SK-N-SH treated with all-trans-retinoic acid at 6 μM for 48 hours (cell line): ENCODE measurements at regions not wholly inside any gene's neighbourhood (a gene's known extent, or its start where the extent isn't known, plus 50 kb on each side); places are given as distances from the start of the nearest gene placed in this dataset.

Experiments used
- ATAC-seq: fragments of 200-7000 bp; cut with Tn5 transposase; 3 replicates; pipeline ENCODE4 v1.9.1; 2020; ENCODE audit warnings: mild to moderate bottlenecking, moderate library complexity
- ARNTL ChIP-seq: fragments of 450-650 bp; formaldehyde crosslinking; IDR thresholded peaks from 2 replicates; pipeline ENCODE4 v1.5.0; 2020; ENCODE audit warnings: low read depth, mild to moderate bottlenecking, moderate library complexity, borderline replicate concordance
- BACH2 ChIP-seq: fragments of 250-450 bp; sonication (Bioruptor Pico); IDR thresholded peaks from 2 replicates; pipeline ENCODE4 v1.9.0; 2021; ENCODE audit warnings: mild to moderate bottlenecking, borderline replicate concordance
- CSDC2 ChIP-seq: fragments of 250-450 bp; sonication (Bioruptor Pico); IDR thresholded peaks from 2 replicates; pipeline ENCODE4 v1.5.0; 2020; ENCODE audit warnings: mild to moderate bottlenecking, moderate library complexity
- ESRRG ChIP-seq: fragments of 250-450 bp; sonication (Bioruptor Pico); IDR thresholded peaks from 2 replicates; pipeline ENCODE4 v1.6.1; 2021; ENCODE audit warnings: mild to moderate bottlenecking
- GLIS3 ChIP-seq: fragments of 250-450 bp; sonication (Bioruptor Pico); IDR thresholded peaks from 2 replicates; pipeline ENCODE4 v1.5.0; 2020; ENCODE audit warnings: mild to moderate bottlenecking, moderate library complexity
- ISL1 ChIP-seq: fragments of 250-450 bp; sonication (Bioruptor Pico); IDR thresholded peaks from 2 replicates; pipeline ENCODE4 v2.1.2; 2022; ENCODE audit warnings: mild to moderate bottlenecking, moderate library complexity
- OSR1 ChIP-seq: fragments of 250-450 bp; sonication (Bioruptor Pico); IDR thresholded peaks from 2 replicates; pipeline ENCODE4 v1.8.0; 2022; ENCODE audit warnings: moderate library complexity, mild to moderate bottlenecking, inconsistent platforms
- PPARA ChIP-seq: fragments of 250-450 bp; sonication (Bioruptor Pico); IDR thresholded peaks from 2 replicates; pipeline ENCODE4 v1.5.0; 2020; ENCODE audit warnings: mild to moderate bottlenecking, borderline replicate concordance
- RARB ChIP-seq: fragments of 250-450 bp; sonication (Bioruptor Pico); IDR thresholded peaks from 2 replicates; pipeline ENCODE4 v1.8.0; 2021; ENCODE audit warnings: mild to moderate bottlenecking, moderate library complexity
- TCF4 ChIP-seq: fragments of 250-450 bp; sonication (Bioruptor Pico); IDR thresholded peaks from 2 replicates; pipeline ENCODE4 v1.8.0; 2021; ENCODE audit warnings: mild to moderate bottlenecking, moderate library complexity, borderline replicate concordance
- TOX ChIP-seq: fragments of 250-450 bp; sonication (Bioruptor Pico); IDR thresholded peaks from 2 replicates; pipeline ENCODE4 v1.8.0; 2021; ENCODE audit warnings: mild to moderate bottlenecking, moderate library complexity, borderline replicate concordance
- ZC3H10 ChIP-seq: fragments of 250-450 bp; sonication (Bioruptor Pico); IDR thresholded peaks from 2 replicates; pipeline ENCODE4 v1.5.1; 2021; ENCODE audit warnings: mild to moderate bottlenecking, moderate library complexity
- ZFP3 ChIP-seq: fragments of 250-450 bp; sonication (Bioruptor Pico); IDR thresholded peaks from 2 replicates; pipeline ENCODE4 v1.5.0; 2020; ENCODE audit warnings: mild to moderate bottlenecking, moderate library complexity
- ZFP30 ChIP-seq: fragments of 450-650 bp; formaldehyde crosslinking; IDR thresholded peaks from 2 replicates; pipeline ENCODE4 v1.5.0; 2022; ENCODE audit warnings: mild to moderate bottlenecking, moderate library complexity
- ZNF565 ChIP-seq: fragments of 450-650 bp; formaldehyde crosslinking; conservative IDR thresholded peaks from 2 replicates; pipeline ENCODE4 v1.5.0; 2020; ENCODE audit warnings: low read depth, mild to moderate bottlenecking, moderate library complexity
- ZNF70 ChIP-seq: fragments of 450-650 bp; formaldehyde crosslinking; IDR thresholded peaks from 2 replicates; pipeline ENCODE4 v1.5.0; 2020; ENCODE audit warnings: mild to moderate bottlenecking, moderate library complexity
- ZNF8 ChIP-seq: fragments of 450-650 bp; formaldehyde crosslinking; IDR thresholded peaks from 2 replicates; pipeline ENCODE4 v1.5.0; 2020; ENCODE audit warnings: mild to moderate bottlenecking, moderate library complexity
- TF ChIP-seq, protein P1 (sequence below): fragments of 250-450 bp; sonication (Bioruptor Pico); IDR thresholded peaks from 2 replicates; pipeline ENCODE4 v1.5.1; 2020; ENCODE audit warnings: low read depth, mild to moderate bottlenecking, moderate library complexity
- TF ChIP-seq, protein P2 (sequence below): fragments of 250-450 bp; sonication (Bioruptor Pico); IDR thresholded peaks from 2 replicates; pipeline ENCODE4 v1.8.0; 2021; ENCODE audit warnings: low read depth, mild to moderate bottlenecking, moderate library complexity, borderline replicate concordance
- TF ChIP-seq, protein P3 (sequence below): fragments of 250-450 bp; sonication (Bioruptor Pico); IDR thresholded peaks from 2 replicates; pipeline ENCODE4 v1.5.0; 2020; ENCODE audit warnings: mild to moderate bottlenecking, moderate library complexity
- TF ChIP-seq, protein P4 (sequence below): fragments of 250-450 bp; sonication (Bioruptor Pico); IDR thresholded peaks from 2 replicates; pipeline ENCODE4 v1.5.1; 2021; ENCODE audit warnings: mild to moderate bottlenecking, moderate library complexity
- TF ChIP-seq, protein P5 (sequence below): fragments of 250-450 bp; sonication (Bioruptor Pico); IDR thresholded peaks from 2 replicates; pipeline ENCODE4 v1.8.0; 2020; ENCODE audit warnings: mild to moderate bottlenecking, moderate library complexity, borderline replicate concordance

DNA sequence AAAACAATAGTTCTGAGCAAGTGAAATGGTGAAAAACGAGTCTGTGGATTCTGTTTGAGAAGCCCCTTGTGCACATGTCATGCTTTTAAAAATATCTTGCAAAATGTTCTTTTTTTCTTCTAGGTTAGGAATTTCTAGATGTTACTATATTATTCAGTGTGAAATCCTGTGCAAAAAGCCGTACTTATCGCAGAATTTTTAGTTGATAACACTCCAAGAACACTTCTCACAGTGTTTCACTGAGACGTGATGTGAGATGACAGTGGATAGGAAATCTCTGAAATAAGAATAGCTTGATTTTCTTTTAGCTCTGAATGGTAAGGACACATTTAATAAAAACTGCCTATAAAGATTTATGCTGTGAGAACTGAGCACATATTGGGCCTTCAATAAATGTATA lies 234.5 kb downstream of the SNAPC1 start:
- TF ChIP-seq BACH2 (no peak), CSDC2 (no peak), OSR1 (CRISPR knock-in tag) (no peak), ZFP30 (no peak), ESRRG (CRISPR knock-in tag) (no peak), ZC3H10 (CRISPR knock-in tag) (no peak), GLIS3 (CRISPR knock-in tag) (no peak), ARNTL (CRISPR knock-in tag) (no peak), ISL1 (no peak), RARB (CRISPR knock-in tag) (no peak), ZNF565 (CRISPR knock-in tag) (no peak), TOX (CRISPR knock-in tag) (no peak), PPARA (CRISPR knock-in tag) (no peak), ZNF70 (CRISPR knock-in tag) (no peak), ZFP3 (CRISPR knock-in tag) (no peak)
- TF ChIP-seq, protein P1, sequence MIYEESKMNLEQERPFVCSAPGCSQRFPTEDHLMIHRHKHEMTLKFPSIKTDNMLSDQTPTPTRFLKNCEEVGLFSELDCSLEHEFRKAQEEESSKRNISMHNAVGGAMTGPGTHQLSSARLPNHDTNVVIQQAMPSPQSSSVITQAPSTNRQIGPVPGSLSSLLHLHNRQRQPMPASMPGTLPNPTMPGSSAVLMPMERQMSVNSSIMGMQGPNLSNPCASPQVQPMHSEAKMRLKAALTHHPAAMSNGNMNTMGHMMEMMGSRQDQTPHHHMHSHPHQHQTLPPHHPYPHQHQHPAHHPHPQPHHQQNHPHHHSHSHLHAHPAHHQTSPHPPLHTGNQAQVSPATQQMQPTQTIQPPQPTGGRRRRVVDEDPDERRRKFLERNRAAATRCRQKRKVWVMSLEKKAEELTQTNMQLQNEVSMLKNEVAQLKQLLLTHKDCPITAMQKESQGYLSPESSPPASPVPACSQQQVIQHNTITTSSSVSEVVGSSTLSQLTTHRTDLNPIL (CRISPR knock-in tag), result no peak
- TF ChIP-seq, protein P2, sequence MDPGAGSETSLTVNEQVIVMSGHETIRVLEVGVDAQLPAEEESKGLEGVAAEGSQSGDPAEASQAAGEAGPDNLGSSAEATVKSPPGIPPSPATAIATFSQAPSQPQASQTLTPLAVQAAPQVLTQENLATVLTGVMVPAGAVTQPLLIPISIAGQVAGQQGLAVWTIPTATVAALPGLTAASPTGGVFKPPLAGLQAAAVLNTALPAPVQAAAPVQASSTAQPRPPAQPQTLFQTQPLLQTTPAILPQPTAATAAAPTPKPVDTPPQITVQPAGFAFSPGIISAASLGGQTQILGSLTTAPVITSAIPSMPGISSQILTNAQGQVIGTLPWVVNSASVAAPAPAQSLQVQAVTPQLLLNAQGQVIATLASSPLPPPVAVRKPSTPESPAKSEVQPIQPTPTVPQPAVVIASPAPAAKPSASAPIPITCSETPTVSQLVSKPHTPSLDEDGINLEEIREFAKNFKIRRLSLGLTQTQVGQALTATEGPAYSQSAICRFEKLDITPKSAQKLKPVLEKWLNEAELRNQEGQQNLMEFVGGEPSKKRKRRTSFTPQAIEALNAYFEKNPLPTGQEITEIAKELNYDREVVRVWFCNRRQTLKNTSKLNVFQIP, result no peak
- TF ChIP-seq, protein P3, sequence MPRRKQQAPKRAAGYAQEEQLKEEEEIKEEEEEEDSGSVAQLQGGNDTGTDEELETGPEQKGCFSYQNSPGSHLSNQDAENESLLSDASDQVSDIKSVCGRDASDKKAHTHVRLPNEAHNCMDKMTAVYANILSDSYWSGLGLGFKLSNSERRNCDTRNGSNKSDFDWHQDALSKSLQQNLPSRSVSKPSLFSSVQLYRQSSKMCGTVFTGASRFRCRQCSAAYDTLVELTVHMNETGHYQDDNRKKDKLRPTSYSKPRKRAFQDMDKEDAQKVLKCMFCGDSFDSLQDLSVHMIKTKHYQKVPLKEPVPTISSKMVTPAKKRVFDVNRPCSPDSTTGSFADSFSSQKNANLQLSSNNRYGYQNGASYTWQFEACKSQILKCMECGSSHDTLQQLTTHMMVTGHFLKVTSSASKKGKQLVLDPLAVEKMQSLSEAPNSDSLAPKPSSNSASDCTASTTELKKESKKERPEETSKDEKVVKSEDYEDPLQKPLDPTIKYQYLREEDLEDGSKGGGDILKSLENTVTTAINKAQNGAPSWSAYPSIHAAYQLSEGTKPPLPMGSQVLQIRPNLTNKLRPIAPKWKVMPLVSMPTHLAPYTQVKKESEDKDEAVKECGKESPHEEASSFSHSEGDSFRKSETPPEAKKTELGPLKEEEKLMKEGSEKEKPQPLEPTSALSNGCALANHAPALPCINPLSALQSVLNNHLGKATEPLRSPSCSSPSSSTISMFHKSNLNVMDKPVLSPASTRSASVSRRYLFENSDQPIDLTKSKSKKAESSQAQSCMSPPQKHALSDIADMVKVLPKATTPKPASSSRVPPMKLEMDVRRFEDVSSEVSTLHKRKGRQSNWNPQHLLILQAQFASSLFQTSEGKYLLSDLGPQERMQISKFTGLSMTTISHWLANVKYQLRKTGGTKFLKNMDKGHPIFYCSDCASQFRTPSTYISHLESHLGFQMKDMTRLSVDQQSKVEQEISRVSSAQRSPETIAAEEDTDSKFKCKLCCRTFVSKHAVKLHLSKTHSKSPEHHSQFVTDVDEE (CRISPR knock-in tag), result no peak
- TF ChIP-seq, protein P4, sequence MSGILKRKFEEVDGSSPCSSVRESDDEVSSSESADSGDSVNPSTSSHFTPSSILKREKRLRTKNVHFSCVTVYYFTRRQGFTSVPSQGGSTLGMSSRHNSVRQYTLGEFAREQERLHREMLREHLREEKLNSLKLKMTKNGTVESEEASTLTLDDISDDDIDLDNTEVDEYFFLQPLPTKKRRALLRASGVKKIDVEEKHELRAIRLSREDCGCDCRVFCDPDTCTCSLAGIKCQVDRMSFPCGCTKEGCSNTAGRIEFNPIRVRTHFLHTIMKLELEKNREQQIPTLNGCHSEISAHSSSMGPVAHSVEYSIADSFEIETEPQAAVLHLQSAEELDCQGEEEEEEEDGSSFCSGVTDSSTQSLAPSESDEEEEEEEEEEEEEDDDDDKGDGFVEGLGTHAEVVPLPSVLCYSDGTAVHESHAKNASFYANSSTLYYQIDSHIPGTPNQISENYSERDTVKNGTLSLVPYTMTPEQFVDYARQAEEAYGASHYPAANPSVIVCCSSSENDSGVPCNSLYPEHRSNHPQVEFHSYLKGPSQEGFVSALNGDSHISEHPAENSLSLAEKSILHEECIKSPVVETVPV, result no peak
- TF ChIP-seq, protein P5, sequence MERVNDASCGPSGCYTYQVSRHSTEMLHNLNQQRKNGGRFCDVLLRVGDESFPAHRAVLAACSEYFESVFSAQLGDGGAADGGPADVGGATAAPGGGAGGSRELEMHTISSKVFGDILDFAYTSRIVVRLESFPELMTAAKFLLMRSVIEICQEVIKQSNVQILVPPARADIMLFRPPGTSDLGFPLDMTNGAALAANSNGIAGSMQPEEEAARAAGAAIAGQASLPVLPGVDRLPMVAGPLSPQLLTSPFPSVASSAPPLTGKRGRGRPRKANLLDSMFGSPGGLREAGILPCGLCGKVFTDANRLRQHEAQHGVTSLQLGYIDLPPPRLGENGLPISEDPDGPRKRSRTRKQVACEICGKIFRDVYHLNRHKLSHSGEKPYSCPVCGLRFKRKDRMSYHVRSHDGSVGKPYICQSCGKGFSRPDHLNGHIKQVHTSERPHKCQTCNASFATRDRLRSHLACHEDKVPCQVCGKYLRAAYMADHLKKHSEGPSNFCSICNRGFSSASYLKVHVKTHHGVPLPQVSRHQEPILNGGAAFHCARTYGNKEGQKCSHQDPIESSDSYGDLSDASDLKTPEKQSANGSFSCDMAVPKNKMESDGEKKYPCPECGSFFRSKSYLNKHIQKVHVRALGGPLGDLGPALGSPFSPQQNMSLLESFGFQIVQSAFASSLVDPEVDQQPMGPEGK (CRISPR knock-in tag), result no peak
- no peak for ATAC-seq

DNA sequence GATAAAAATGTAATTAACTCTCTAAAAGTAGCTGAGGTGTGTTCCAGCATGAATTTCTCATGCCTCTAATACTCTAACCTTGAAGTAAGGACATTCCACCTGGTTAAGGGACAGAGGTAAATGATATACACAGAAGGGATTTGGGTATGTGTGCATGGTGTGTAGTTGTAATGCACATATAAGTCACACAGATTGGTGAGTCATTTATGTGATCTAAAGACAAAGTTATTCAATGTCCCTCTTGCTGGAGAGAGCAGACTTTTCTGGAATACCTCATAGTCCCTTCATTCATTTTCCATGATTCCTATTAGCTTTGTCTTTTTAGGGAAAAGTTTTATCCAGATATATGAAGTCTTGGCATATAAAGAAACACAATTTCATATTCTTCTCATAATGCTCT lies 234.9 kb downstream of the SNAPC1 start:
- no peak for ATAC-seq
- TF ChIP-seq ISL1 (no peak), TOX (CRISPR knock-in tag) (no peak), CSDC2 (no peak), ARNTL (CRISPR knock-in tag) (no peak), GLIS3 (CRISPR knock-in tag) (no peak), ZNF70 (CRISPR knock-in tag) (no peak), ZFP30 (no peak), ZFP3 (CRISPR knock-in tag) (no peak), TCF4 (CRISPR knock-in tag) (no peak), RARB (CRISPR knock-in tag) (no peak), PPARA (CRISPR knock-in tag) (no peak), OSR1 (CRISPR knock-in tag) (no peak), ZNF8 (CRISPR knock-in tag) (no peak), BACH2 (no peak)
- TF ChIP-seq, protein P5 (CRISPR knock-in tag), result no peak
- TF ChIP-seq, protein P3 (CRISPR knock-in tag), result no peak
- TF ChIP-seq, protein P2, result no peak
